SHP77 treated with DMSO at 0.1 percent for 48 hours (cell line): ENCODE measurements at regions not wholly inside any gene's neighbourhood (a gene's known extent, or its start where the extent isn't known, plus 50 kb on each side); places are given as distances from the start of the nearest gene placed in this dataset.

Source experiments
- DNase-seq: peaks from one replicate; lab custom pipeline; 2025; lab: John Stamatoyannopoulos, UW

DNA sequence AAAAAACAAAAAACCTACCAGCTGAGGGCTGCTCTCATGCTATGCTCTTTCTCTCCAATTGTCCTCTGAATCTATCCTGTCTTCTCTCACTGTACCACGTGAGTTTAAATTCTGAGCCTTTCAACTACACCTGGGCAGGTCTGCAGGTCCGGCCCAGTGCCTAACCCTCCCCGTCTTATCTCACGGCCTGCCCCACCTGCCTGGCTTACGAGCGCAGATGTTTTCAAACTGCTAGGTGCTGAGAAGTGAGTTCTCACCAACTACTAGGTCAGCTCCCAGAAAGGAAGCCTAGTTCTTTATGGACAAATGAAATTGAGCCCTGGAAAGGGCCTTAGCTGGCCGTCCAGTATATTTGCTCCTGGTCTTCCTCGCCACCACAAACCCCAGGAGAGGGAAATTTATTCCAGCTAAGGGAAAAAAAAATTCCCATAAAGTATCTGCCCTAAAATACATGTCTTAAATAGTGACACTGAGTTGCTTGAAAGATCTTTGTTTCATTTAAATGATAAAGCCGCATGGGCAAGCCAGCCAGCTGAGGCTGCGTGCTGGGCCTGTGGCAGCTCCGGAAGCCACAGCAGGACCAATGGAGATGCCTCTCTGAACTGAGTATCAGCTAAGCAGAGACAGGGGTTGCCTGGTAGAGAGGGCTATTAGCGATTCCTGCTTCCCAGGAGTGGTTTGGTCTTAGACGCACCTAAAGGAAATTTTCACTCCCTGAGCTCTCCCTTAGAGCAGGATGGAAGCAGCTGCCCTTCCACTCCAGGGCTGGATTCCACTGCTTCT is 92.5 kb upstream of the NCK2 start:
- no peak for DNase-seq

DNA sequence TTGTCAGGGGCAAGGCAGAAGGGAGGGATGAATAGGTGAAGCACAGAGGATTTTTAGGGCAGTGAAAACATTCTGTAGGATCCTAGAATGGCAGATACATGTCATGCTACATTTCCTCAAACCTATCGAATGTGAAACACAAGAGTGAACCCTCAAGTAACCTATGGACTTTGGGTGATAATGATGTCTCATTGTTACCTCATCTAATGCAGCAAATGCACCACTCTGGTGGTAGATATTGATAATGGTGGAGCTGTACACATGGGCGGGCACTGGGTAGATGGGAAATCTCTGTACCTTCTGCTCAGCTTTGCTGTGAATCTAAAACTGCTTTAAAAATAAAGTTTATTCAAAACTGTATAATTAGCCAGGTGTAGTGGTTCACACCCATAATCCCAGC is 95.2 kb upstream of the NCK2 start:
- no peak for DNase-seq

DNA sequence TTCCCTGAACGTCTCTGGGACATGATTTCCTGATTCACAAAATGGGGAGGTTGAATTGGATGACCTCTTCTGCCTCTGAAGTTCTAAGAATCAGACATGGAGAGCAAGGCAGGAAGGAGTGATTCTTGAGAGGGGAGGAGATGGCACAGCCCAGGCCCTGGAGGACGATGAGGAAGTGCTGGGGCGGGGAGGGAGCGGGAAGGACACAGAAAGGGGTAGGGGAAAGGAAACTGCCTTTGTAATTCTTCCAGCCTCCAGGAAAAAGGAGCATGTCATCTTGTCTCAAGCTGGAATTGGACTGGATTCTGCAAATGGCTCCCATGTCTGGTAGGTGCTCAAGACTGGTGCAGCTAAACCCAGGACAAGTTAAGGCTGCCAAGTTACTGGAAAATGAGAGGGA is 97.0 kb upstream of the NCK2 start:
- no peak for DNase-seq

DNA sequence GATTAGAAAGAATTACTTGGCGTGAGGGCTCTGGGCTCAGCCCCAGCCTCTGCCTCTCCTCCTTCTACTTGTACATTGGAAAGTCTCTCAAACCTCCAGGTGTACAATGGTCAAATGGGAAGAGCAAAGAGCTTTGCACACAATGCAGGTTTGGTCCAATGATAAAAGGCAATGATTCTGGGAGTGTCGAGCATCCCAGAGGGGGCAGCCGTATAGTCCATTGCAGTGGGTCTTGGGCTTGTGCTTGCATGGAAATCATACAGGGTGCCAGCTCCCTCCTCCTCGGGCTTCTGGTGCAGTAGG is 98.0 kb upstream of the NCK2 start:
- no peak for DNase-seq

DNA sequence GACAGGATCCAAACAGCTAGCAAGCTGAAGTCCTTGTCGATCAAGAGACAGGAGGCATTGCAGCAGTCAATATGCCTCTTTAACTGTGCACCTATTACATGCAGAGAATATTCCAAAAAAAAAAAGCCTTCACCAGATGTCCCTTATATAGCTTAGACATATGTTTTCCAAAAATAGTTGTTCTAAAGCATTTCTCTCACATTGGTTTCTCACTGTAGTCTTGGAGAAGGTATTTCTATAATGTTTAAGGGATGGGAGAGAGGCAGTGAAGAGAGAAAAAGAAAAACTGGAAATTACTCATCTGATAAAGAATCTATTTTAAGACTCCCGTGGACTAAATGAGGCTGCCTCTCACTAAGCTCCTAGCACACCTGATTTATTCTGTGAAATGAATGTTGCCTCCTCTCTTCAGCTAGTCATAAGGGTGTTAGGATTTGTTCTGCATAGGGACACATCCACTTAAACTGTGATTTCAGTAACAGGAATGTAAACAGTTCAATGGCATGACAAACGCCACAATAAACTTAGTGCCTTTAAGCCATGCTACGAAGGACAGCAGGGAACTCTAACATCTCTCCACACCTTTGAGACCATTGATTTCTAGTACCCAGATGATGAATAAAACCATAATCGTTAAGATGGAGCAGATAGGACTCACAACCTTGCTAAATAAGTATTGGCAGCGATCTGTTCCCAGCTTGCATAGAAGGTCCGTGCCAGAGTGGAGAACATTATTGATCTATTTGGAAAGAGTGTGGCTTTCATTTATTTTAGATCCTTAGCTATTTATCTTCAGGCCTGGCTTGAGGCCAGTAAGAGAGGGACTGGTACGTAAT is 98.6 kb upstream of the NCK2 start:
- no peak for DNase-seq

DNA sequence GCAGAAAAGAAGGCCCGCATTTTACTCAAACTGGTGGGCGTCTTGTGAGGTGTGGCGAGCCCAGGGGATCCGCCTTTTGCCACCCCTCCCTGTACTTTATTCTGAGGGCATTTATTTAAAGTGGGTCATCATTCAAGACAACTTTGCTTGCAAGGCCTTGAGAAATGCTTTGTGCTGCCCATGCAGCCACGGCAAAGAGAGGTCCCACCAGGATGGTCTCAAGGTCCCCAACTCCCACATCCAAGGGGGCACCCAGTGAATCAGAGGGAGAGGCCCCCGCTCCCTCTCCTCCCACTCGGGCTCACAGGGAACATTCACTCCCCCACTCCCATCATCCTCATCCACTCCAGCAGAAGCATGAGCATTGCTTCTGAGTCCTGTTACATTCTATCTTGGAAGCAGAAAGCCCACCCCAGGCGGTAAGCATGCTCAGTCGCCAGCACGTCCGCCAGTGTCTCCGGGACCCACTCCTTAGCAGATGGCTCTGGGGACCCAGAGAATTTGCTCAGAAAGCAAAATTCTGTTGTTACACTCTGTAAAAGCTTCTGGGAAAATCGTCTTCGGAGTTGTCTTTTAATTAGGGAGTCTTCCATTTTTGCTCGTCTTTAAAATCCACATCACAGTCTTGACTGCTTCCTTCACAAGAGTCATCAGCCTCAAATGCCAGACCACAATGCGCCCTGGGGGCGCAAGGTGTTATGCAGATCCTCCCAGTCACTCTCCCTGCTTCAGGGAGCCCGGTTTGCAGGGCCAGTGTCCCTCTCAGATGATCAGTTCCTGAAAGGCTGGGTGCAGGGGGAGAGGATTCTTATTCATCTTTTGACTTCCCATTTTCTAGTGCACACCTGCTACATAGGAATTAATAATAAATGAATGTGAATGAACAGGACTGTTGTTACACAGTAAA is 99.4 kb upstream of the NCK2 start:
- DNase-seq: no peak

DNA sequence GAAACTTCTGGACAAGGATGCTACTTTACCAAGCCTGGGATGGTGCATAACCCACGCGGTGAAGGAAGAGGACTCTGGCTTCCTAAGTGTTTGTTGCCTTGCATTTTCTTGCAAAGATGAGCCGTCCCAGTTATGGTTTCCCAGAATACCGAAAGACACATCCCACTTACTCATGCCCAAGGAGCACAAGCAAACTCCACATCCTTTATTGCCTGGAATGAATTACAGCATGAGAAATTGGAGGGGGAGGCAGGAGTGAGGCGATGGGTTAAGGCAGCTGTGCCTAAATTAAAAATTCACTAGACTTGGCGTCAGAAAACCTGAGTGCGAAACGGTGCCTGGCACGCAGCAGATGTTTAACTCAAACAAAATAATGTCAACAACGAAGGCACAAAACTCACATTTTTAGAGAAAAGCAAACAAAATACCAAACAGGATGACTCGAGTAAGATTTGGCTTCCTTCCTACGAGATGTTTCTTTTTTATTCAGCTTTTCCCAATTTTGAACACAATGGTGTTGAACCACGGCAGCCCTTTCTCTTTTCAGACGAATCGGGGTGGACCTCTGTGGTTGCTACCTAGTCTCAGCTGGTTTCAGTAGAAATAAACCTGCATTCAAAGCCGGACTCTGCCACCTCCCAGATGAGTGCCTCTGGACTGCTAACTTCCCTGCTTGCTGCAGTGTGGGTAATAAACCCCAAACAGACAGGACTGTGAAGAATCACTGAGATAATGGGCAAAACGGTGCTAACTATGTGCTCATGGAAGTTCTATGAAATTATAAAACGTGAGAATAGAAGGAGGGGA is 100.3 kb upstream of the NCK2 start:
- no peak for DNase-seq

DNA sequence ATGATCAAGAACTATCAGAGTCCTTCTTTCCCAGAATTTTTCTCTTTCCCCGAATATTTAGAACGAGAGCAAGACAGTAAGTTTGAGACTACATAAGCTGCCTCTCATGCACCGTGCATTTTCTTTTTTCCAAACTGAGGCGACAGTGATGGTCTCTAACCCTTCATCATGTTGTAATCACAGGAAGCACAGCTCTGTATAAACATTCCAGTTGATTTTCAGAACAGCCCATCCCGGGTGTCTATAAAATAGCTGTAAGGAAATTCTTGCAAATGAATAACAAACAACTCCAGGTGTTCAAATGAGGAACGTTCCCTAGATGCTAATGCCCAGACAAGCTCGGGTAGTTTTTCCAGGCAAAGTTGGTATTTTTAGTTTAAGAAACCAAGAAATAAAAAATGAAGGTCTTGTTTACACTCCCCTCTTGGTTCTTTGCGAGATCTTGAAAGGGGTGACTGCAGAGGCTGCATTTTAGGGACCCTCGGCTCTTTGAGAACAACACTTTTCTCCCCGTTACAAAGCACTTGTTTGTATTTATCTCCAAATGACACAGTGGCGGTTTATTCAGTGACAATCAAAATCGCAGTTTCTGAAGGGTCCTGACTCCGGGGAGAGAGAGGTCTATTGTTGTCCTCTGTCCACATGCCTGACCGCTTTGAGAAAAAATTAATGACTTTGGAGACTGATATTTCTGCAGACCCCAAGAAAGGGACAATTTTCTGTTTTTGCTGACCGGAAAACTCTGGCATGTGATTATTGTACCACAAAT is 101.1 kb upstream of the NCK2 start:
- DNase-seq: no peak

DNA sequence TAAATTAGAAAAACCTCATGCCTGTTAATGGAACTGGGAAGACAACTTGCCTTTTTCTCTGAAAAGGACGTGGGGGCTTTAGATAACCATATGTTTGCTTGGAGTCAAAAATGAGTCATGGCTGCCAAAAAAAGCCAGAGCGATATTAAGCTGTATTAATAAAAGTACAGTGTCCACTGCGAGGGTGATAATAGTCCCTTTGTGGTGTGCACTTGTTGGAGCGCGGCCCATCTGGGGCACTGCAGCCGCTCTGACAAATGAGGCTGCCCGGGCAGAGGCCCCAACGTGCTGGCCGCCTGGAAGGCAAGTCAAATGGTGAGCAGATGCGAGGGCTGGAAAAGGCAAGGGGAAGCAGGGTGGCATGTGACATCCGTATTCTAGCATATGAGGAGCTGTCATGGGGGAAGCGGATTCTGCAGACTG is 103.3 kb upstream of the NCK2 start:
- no peak for DNase-seq

DNA sequence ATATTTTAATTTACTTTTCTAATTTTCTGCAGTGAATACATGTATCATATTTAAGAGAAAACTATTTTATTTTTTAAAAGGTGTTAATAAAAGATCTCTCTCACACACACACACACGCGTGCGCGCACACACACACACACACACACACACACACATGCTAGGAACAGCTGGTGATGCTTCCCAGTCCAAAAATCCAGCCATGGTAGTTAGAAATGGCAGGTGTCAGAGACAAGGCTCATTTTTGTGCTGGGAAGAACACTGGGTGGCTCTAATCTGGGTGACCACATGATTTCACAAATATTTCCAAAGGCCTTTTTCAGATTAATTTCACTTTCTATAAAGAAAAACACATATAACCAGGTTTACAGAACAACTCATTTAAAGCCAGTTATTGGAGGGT is 104.5 kb upstream of the NCK2 start:
- DNase-seq: no peak

DNA sequence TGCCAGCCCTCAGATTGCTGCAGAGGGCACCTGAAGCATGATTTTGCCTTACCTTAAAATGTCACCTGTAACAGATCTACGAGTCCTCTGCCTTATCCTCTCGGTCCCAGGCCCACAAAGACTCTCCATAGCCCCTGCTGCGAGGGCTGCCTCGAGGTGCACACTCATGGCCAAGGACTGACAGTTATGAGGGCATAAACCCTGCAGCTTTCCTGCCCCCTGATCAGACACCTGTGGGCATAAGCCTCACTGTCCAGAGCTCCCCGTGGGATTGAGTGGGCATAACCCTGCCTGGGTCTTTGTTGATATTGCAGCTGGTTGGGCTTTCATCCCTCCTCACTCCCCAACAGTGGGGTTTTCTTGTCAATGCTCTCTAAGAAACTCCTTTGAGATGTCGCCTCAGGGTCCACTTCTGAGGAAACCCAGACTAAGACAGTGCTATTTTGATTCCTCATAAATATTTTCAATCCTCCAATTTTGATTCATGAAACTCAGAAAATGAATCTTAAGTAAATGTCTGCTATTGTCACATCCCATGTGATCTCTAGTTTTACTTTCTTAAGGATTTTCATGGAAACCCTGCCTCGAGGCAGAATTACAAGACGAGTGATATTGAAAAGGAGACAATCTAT is 108.5 kb upstream of the NCK2 start:
- no peak for DNase-seq

DNA sequence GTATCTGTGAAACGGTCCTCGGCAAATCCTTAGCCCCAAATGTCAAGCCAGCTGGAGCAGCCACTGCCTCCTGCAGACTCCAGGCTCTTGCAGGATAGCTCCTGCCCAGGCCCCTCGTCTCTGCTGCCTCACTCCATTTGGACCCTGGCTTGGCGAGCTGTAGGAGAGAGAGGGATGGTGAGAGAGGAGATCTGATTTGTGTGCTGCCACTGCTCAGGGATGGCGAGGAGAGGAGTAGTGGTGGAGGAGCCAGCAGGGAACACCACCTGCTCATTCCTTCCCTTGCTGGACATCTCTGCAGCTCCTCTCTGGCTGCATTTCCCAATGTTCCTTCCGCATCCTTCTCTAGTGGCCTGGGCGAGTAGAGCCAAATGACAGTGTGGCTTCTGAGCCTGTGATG is 109.1 kb upstream of the NCK2 start:
- no peak for DNase-seq

DNA sequence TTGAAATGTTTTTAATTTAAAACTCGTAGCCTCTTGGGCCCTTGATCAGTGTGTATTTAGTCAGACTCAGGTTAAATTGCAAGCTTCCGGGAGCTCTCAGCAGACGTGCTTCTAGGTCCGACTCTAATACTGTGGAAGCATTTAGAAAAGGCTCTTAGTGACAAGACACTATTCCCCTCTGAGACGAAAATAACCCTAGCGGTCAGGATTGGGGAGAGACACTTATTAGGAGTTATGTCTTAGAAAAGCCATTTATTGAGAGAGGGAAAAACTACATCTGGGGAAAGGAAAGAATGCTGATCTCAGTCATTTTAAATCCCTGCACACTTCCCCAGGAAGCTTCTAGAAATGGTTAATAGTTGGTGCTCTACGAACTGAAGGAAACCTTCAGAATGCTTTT is 110.5 kb upstream of the NCK2 start:
- DNase-seq: no peak

DNA sequence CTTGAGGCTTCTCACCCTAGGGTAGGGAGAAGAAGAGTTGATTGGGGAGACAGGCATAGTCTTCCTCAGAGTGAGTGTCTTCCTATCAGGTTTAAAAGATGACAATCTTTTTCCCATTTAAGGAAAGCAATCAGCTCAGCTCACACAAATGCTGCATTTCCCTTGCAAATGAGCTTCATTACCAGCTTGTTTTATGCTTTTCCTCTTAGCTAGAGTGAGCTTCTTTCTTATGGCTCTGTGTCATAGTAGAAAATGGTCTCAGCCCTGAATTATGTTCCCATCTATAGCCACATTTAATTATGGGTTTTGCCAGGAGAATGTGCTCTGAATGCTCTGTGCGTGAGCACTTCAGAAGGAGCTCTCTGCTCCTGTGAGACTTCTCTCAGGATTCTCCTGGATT is 112.8 kb upstream of the NCK2 start:
- no peak for DNase-seq

DNA sequence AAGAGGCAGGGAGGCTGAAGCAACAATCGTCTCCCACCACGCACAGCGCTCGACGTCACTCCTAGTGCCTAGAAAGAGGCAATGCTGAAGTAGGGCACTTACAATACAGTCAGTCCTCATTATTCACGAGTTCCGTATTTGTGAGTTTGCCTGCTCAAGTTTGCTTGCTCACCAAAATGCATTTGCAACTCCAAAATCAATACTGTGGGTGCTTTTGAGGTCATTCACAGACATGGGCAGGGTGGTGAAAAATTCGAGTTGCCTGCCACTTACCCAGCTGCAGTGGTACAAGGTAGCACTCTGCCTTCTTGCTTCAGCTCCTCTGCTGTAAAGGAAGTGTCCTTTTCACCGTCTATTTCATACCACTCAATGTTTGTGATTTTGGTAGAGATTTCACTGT is 113.7 kb upstream of the NCK2 start:
- no peak for DNase-seq

DNA sequence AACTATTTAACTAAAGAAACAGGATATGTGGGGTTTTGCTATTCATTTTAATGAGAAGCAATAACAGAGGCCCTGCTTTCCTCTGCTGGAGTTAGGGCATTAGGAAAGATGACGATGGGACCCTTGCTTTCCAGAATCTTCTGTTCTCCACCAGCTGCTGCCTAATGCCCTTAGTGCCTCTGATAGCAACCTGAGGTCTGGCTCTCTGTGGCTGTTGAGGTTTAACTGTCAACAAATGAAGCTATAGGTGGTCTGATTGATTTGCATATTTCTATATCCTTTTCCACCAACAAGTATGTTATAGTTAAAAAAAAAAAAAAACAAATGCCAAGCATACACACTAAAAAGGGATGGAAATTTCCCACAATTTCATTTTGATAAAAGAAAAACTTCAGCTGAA is 115.1 kb upstream of the NCK2 start:
- DNase-seq: no peak

DNA sequence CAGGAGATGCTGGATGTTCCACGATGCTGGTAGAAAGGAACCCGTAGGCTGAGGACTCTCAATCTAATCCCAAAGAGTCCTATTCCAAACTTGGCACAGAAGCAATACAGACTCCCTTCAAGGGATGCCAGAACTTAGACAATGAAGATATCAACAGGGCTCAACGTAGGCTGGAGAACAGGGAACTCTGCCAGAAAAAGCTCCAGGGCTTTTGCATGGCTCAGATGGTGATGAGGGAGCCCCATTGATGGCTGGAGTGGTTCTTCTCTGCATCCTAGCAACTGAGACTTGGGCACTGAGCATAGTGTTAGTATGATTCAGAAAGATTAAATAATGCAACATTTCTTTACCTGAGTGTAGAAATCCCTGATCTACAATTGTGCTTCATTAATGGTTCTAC is 117.2 kb upstream of the NCK2 start:
- DNase-seq: no peak

DNA sequence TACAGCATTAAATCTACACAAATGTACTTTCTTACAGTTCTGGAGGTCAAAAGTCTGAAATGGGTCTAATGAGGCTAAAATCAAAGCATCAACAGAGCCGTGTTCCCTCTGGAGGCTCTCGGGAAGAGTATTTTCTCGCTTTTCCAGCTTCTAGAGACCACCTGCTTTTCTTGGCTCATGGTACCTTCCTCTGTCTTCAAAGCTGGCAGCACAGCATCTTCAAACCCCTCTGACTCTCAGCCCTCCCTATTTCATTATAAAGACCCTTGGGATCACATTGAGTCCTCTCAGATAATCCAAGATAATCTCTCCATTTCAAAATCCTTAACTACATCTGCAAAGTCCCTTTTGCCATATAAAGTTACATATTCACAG is 117.8 kb upstream of the NCK2 start:
- DNase-seq: no peak

DNA sequence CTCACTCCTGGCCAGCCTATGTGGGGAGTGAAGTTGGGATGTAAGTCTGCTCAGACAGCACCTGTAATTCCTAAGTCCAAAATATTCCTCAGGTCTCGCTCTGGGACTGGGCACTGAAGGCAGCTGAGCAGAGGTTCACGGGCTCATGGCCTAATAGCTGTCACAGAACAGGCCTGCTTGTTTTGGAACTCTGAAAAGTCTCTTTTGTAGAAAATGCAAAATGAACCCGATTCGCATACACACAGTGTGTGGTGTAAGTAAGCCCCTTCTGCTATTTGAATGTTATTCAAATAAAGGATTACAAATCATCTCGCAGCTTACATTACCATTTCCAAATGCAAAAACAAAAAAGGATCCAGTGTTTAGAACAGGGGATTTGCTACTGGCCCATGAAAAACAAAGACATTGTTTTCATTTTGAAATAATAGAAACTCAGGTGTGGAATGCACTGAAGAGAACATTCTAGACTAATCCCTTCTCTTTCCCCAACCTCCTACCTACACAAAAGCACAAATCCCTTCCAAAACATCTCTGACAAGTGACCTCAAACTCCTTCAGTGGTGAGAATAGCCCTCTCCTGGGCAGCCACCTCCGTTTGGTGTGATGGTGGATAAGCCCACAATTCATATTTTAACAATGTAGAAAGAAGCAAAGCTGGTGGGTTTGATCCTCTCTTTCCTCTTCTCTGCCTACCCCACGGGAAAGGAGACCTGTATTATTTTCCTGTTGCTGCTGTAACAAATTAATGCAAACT is 118.3 kb upstream of the NCK2 start:
- no peak for DNase-seq

DNA sequence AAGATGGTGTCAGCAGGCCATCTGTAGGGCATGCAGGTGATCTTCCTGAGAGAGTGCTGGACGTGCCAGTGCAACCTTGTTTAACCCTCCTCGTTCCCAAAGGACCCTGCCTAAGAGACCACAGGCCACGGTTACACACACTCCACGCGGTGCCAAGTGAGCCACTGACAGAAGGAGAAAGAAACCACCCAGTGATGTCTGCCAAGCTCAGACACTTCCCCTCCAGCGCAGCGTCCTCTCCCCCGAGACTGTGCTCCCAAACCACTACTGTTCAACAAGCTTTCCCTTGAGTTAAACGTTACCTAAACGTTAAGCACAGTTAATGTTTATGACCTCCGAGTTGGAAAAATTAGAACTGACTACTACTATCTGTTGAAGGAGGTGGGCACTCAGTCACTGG is 119.1 kb upstream of the NCK2 start:
- DNase-seq: no peak
